ENCODE measurements at regions not wholly inside any gene's neighbourhood (a gene's known extent, or its start where the extent isn't known, plus 50 kb on each side); places are given as distances from the start of the nearest gene placed in this dataset.

DNA sequence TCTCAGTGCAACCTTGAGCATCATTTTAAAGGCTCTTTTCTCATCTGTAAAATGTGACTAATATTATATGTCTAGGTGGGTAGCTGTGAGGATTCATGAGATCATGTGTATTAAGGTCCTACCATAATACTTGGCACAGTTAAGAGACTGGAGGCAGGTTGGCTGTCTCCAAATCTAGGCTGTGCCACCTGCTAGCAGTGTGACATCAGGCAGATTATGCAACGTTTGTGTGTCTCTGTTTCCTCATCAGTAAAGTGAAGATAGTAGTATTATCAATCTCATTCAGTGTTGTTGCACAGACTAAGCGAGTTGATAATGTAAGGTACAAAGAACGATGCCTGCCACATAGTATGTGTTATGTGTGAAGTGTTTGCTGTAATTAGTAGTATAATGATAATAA lies 227.4 kb downstream of the SAMD5 start:
- Histone ChIP-seq H3K27ac (ENCODE audit: low read depth, low read length) (no peak overlapping the region), H3K9ac (replicated peaks in 1 of 4; ENCODE audit: extremely low read depth in 1 of 4, low read depth in 3 of 4, low read length in 3 of 4) (no peak overlapping the region), H3K23me2 (ENCODE audit: low read depth, low read length) (no peaks in the 10 kb centered on the region), H3K79me2 (ENCODE audit: control insufficient read depth in 1 of 2, insufficient read depth in 2 of 2, low read length in 2 of 2) (no peaks in the 10 kb centered on the region), H3K4me1 (replicated peaks in 1 of 4; ENCODE audit: control insufficient read depth in 3 of 4, insufficient read depth in 4 of 4, low read length in 3 of 4) (peaks cover 0 to 5% (median 0%) of the 10 kb centered on the region in 4 experiments; a peak in 1 of 7 replicates), H2BK15ac (ENCODE audit: low read length) (no peak overlapping the region), H3K18ac (ENCODE audit: extremely low read depth, low read length) (no peak overlapping the region), H4K8ac (ENCODE audit: extremely low read depth, insufficient read depth, low read length) (no peak overlapping the region), H2BK120ac (replicated peaks; ENCODE audit: low read depth, low read length) (no peak overlapping the region), H2BK12ac (ENCODE audit: low read depth, low read length) (no peak overlapping the region), H3K36me3 (ENCODE audit: control insufficient read depth in 2 of 4, insufficient read depth in 4 of 4, low read length in 3 of 4) (no peaks in the 10 kb centered on the region), H3K23ac (ENCODE audit: insufficient read length) (no peak overlapping the region), H4K91ac (replicated peaks; ENCODE audit: insufficient read length, low read length) (no peak overlapping the region), H3K79me1 (ENCODE audit: low read depth, low read length) (no peaks in the 10 kb centered on the region), H3K27me3 (replicated peaks in 1 of 4; ENCODE audit: control insufficient read depth in 3 of 4, extremely low read depth in 1 of 4, insufficient read depth in 3 of 4, low read length in 3 of 4) (no peaks in the 10 kb centered on the region), H2BK20ac (ENCODE audit: low read length) (no peak overlapping the region), H3K4ac (replicated peaks; ENCODE audit: insufficient read length, low read depth, low read length) (no peak overlapping the region), H2AFZ (ENCODE audit: low read length) (no peak overlapping the region), H3K4me3 (ENCODE audit: extremely low read depth in 1 of 4, insufficient read depth in 2 of 4, low read depth in 3 of 4, low read length in 4 of 4) (no peak overlapping the region), H3K4me2 (ENCODE audit: insufficient read depth in 1 of 2, low read depth in 2 of 2, low read length in 2 of 2) (no peak overlapping the region), H2AK5ac (ENCODE audit: low read depth, low read length) (no peak overlapping the region), H4K20me1 (replicated peaks in 1 of 2; ENCODE audit: control insufficient read depth in 1 of 2, insufficient read depth in 2 of 2, low read length in 2 of 2) (no peaks in the 10 kb centered on the region), H4K5ac (ENCODE audit: insufficient read length, low read depth, low read length) (no peak overlapping the region), H3K56ac (replicated peaks; ENCODE audit: insufficient read length, low read depth, low read length) (no peak overlapping the region), H3K9me3 (ENCODE audit: insufficient read depth in 2 of 2, low read depth in 1 of 2, low read length in 1 of 2) (no peaks in the 10 kb centered on the region), H2BK5ac (ENCODE audit: low read depth, low read length) (no peak overlapping the region), H3K14ac (ENCODE audit: insufficient read length) (no peak overlapping the region)
- TF ChIP-seq TAF1 (IDR thresholded peaks at IDR 0.05; ENCODE audit: low read depth, low read length) (no peak), NRF1 (IDR thresholded peaks at IDR 0.05; ENCODE audit: low read depth, low read length) (no peak), SUZ12 (IDR thresholded peaks at IDR 0.05; ENCODE audit: low read length) (no peak)
- TF ChIP-seq, protein P1, sequence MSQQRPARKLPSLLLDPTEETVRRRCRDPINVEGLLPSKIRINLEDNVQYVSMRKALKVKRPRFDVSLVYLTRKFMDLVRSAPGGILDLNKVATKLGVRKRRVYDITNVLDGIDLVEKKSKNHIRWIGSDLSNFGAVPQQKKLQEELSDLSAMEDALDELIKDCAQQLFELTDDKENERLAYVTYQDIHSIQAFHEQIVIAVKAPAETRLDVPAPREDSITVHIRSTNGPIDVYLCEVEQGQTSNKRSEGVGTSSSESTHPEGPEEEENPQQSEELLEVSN (IDR thresholded peaks at IDR 0.05): no peak
- TF ChIP-seq, protein P2, sequence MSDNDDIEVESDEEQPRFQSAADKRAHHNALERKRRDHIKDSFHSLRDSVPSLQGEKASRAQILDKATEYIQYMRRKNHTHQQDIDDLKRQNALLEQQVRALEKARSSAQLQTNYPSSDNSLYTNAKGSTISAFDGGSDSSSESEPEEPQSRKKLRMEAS (IDR thresholded peaks at IDR 0.05): no peak
- FAIRE-seq (no peak), DNase-seq (ENCODE audit: low read depth in 1 of 2, low spot score in 2 of 2) (no peak)
- 78% methylated on average over 3 of the region's 3 CpGs; no CpG with 5 or more reads in 1 of the 2 experiments for WGBS, 2 experiments (ENCODE audit: extremely low coverage in 1 of 2, insufficient coverage in 1 of 2, insufficient read length in 1 of 2, insufficient replicate concordance in 2 of 2, low coverage in 1 of 2, low lambda C conversion rate in 2 of 2, missing lambda C conversion rate in 1 of 2)
- ChIA-PET POLR2A (ENCODE audit: partially characterized antibody) (no interaction called here), CTCF (ENCODE audit: partially characterized antibody) (no interaction called here)

All from H1 (cell line).